ENCODE measurements at regions not wholly inside any gene's neighbourhood (a gene's known extent, or its start where the extent isn't known, plus 50 kb on each side); places are given as distances from the start of the nearest gene placed in this dataset.
"Not testable (repeated sequence)": the region's sequence is repeated elsewhere in the genome, so short reads cannot be mapped to it uniquely, and the experiment has no call there.

GRCh38 chr9:108779551-108780325 lies 76.0 kb downstream of the ACTL7B start:
- no peak overlapping the region for H3K4me3 ChIP-seq (replicated peaks; ENCODE audit: low read depth, low read length)
- TF ChIP-seq CTCF (IDR thresholded peaks at IDR 0.05; ENCODE audit: low read depth, low read length, missing control alignments): no peak
- no peak for DNase-seq (ENCODE audit: extremely low read depth, low read depth)

GRCh38 chr9:108776920-108777639 lies 78.7 kb downstream of the ACTL7B start:
- peak; percentile 50 for TF ChIP-seq CTCF (IDR thresholded peaks at IDR 0.05; ENCODE audit: low read depth, low read length, missing control alignments)
- DNase-seq (ENCODE audit: extremely low read depth, low read depth): no peak

GRCh38 chr9:108775901-108776306 lies 79.9 kb downstream of the ACTL7B start:
- no peak overlapping the region for H3K4me3 ChIP-seq (replicated peaks; ENCODE audit: low read depth, low read length)
- no peak for TF ChIP-seq CTCF (IDR thresholded peaks at IDR 0.05; ENCODE audit: low read depth, low read length, missing control alignments)
- no peak for DNase-seq (ENCODE audit: extremely low read depth, low read depth)

More at GRCh38 chr9:108776920-108777639, 78.7 kb downstream of the ACTL7B start:
- H3K4me3 ChIP-seq (replicated peaks; ENCODE audit: low read depth, low read length): no peak overlapping the region

DNA sequence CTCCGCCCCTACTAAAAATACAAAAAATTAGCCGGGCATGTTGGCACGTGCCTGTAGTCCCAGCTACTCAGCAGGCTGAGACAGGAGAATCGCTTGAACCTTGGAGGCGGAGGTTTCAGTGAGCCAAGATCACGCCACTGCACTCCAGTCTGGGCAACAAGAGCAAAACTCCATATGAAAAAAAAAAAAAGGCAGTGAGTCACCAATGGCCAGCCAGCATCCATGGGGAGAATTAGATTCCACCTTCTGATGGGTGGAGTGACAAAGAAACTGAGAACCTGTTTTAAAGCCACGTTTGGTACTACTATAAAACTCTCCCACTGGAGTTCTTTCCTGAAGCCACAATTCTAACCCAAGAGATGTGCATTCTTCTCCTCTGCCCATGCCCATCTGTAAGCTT lies 81.7 kb downstream of the ACTL7B start:
- DNase-seq (ENCODE audit: extremely low read depth, low read depth); H3K4me3 ChIP-seq (replicated peaks; ENCODE audit: low read depth, low read length): not testable (repeated sequence)

GRCh38 chr9:108772301-108772894 lies 83.4 kb downstream of the ACTL7B start:
- H3K4me3 ChIP-seq (replicated peaks; ENCODE audit: low read depth, low read length): no peak overlapping the region
- TF ChIP-seq CTCF (IDR thresholded peaks at IDR 0.05; ENCODE audit: low read depth, low read length, missing control alignments): no peak
- no peak for DNase-seq (ENCODE audit: extremely low read depth, low read depth)

- no peak for DNase-seq (ENCODE audit: extremely low read depth, low read depth)
- TF ChIP-seq CTCF (IDR thresholded peaks at IDR 0.05; ENCODE audit: low read depth, low read length, missing control alignments): no peak
- H3K4me3 ChIP-seq (replicated peaks; ENCODE audit: low read depth, low read length): no peak overlapping the region
These were observed 87.0 kb downstream of the ACTL7B start for GRCh38 chr9:108768744-108769143.

- no peak for TF ChIP-seq CTCF (IDR thresholded peaks at IDR 0.05; ENCODE audit: low read depth, low read length, missing control alignments)
- no peak overlapping the region for H3K4me3 ChIP-seq (replicated peaks; ENCODE audit: low read depth, low read length)
- DNase-seq (ENCODE audit: extremely low read depth, low read depth): no peak
These were observed 89.1 kb downstream of the ACTL7B start for GRCh38 chr9:108766626-108767161.

All from HFF-Myc (cell line).